IPS-NIHi7 (cell line): ENCODE measurements at regions not wholly inside any gene's neighbourhood (a gene's known extent, or its start where the extent isn't known, plus 50 kb on each side); places are given as distances from the start of the nearest gene placed in this dataset.

Experiments
- DNase-seq: peaks from one replicate; pipeline ENCODE4 v3.0.0; 2012; ENCODE audit warnings: mixed read lengths; ENCODE audit errors: extremely low spot score

- no peak for DNase-seq
These were observed 61.7 kb downstream of the KCNJ2 start for GRCh38 chr17:70230850-70231640.

GRCh38 chr17:70232466-70232865, 63.1 kb downstream of the KCNJ2 start:
- no peak for DNase-seq

- no peak for DNase-seq
These were observed 65.9 kb downstream of the KCNJ2 start for GRCh38 chr17:70235252-70235651.

GRCh38 chr17:70238228-70238627, 68.9 kb downstream of the KCNJ2 start:
- no peak for DNase-seq

- no peak for DNase-seq
These were observed 69.3 kb downstream of the KCNJ2 start for GRCh38 chr17:70238646-70239045.

GRCh38 chr17:70239391-70239826, 70.1 kb downstream of the KCNJ2 start:
- DNase-seq: no peak

GRCh38 chr17:70241071-70241470, 71.7 kb downstream of the KCNJ2 start:
- no peak for DNase-seq

GRCh38 chr17:70242781-70243437, 73.6 kb downstream of the KCNJ2 start:
- DNase-seq: no peak

- no peak for DNase-seq
These were observed 82.4 kb downstream of the KCNJ2 start for GRCh38 chr17:70251706-70252105.

GRCh38 chr17:70254735-70255460, 85.6 kb downstream of the KCNJ2 start:
- no peak for DNase-seq

GRCh38 chr17:70256751-70257150, 87.4 kb downstream of the KCNJ2 start:
- no peak for DNase-seq

- no peak for DNase-seq
These were observed 89.1 kb downstream of the KCNJ2 start for GRCh38 chr17:70258465-70258864.

GRCh38 chr17:70259400-70259799, 90.1 kb downstream of the KCNJ2 start:
- DNase-seq: no peak

- DNase-seq: no peak
These were observed 91.8 kb downstream of the KCNJ2 start for GRCh38 chr17:70261170-70261569.

- no peak for DNase-seq
These were observed 96.1 kb downstream of the KCNJ2 start for GRCh38 chr17:70265471-70265870.

GRCh38 chr17:70266394-70266793, 97.1 kb downstream of the KCNJ2 start:
- DNase-seq: no peak

GRCh38 chr17:70268383-70268782, 99.1 kb downstream of the KCNJ2 start:
- DNase-seq: no peak

GRCh38 chr17:70270554-70270953, 101.2 kb downstream of the KCNJ2 start:
- no peak for DNase-seq

- DNase-seq: no peak
These were observed 101.9 kb downstream of the KCNJ2 start for GRCh38 chr17:70271200-70271599.

- DNase-seq: no peak
These were observed 102.3 kb downstream of the KCNJ2 start for GRCh38 chr17:70271672-70272071.

GRCh38 chr17:70274255-70274654, 104.9 kb downstream of the KCNJ2 start:
- DNase-seq: no peak

- no peak for DNase-seq
These were observed 107.6 kb downstream of the KCNJ2 start for GRCh38 chr17:70276906-70277305.
